ENCODE measurements at regions not wholly inside any gene's neighbourhood (a gene's known extent, or its start where the extent isn't known, plus 50 kb on each side); places are given as distances from the start of the nearest gene placed in this dataset.
"Not testable (repeated sequence)": the region's sequence is repeated elsewhere in the genome, so short reads cannot be mapped to it uniquely, and the experiment has no call there.

DNA sequence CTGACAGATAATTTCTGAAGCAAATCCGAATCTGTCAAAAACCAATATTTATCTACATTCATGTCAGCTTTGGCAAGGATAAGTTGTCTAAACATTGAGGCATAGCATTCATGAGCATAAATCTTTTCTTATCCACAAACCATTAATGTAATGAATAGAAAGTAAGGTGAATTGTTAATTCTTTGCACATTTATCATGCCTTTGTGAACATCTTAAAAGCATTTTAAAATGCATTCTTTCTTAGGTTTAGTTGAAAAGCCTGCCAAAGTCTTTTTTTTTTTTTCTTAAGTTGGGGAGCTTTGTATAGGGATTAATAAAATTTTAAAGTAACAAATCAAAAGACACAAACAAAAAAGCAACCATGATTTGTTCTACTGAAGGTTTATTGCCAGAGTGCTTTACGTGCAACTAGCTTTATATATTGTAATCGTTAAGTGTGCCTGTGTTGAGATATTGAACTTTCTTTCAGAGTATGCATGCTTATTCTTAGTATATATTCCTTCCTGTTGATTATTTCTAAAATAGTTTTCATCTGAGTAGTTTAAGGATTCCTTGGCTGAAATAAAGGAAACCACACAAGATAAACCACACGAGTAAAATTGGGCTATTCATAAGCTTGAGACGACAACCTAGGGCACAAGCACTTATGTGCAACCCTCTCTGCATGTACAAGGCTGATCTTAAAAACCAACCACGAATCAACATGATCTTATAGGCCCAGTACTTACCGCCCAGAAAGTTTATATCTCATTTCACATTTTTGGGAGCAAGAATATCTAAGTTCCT is 1110.9 kb upstream of the CNTN5 start:
- DNase-seq, result no peak

DNA sequence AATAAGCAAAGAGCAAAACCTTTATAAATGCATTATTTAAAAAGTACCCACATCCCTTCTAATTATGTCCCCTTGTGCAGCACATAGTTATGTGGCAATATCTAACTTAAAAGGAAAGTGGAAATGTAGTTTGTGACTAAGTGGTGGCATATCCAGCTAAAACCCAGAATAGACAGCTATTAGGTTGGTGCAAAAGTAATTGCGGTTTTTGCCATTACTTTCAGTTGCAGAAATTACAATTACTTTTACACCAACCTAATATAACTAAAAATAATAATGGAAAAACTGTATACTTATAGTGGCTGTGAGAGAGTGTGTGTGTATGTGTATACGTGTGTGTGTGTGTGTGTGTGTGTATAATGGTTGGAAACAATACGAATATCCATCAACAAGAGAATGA is 1108.1 kb upstream of the CNTN5 start:
- DNase-seq, result no peak

DNA sequence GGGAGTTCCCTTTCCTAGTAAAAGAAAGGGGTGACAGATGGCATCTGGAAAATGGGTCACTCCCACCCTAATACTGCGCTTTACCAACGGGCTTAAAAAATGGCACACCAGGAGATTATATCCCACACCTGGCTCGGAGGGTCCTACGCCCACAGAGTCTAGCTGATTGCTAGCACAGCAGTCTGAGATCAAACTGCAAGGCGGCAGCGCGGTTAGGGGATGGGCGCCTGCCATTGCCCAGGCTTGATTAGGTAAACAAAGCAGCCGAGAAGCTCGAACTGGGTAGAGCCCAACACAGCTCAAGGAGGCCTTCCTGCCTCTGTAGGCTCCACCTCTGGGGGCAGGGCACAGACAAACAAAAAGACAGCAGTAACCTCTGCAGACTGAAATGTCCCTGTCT is 1097.8 kb upstream of the CNTN5 start:
- DNase-seq, result not testable (repeated sequence)

DNA sequence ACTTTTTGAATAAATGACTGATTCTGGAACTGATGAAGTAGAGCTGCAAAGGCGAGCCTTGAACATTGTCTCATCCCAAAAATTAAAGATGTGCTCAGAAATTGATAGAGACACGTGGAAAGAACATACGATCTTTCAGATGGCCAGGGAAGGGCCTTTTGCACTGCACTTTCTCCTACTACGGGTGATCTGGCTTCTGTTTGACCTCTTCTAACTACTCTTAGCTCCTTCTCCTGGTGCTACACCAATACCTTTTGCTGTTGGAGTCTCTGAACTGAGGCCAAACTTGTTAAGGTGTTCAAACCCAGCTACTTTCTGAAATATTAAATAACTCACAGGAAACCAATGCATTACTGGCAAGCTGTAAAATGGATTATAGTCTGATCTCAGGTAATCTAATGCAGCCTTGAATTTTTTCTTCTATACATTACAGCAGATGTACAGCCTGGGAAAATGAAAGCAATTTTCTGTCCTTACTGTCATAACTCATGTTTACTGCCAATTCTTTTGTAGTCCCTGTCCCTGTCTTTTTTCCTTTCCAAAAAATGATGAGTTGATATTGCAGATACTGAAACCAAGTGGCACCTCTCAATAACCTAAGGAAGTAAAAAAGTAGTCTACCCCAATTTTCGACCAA is 1086.1 kb upstream of the CNTN5 start:
- DNase-seq, result no peak

DNA sequence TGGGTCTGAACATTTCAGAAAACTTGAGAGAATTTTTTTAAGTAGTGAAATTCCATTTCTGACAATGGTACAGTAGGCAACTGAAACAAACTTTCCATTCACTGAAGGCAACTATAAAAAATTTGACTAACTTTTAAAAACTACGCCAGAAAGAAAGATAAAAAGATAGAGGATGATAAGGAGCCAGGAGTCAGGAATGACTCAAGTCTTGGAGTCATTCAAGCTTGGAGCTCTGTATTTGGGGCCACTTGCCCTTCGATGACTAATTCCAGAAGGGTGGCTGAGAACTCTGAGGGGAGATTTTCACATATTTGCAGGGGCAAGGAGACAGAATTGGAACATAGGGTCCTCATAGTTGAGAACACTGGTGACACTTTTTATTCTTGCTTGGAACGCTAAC is 1083.2 kb upstream of the CNTN5 start:
- DNase-seq, result no peak

DNA sequence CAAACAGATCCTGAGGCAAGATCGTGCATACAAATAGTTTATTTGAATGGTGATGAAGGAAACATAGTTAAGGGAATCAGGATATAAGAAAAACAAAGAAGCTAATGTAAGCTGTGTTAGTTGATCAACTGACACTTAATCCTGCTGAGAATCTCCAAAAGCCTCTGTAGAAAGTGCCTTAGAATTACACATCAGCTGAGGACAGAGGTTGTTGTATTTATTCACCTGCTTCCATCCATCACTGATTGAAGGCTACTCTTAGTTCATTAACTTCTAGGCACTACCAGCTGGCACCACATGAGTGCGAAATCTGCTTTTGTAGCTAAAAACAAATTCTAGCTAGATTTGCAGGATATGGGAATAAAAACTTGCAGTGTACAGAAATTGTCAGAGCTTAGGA is 1082.0 kb upstream of the CNTN5 start:
- no peak for DNase-seq

DNA sequence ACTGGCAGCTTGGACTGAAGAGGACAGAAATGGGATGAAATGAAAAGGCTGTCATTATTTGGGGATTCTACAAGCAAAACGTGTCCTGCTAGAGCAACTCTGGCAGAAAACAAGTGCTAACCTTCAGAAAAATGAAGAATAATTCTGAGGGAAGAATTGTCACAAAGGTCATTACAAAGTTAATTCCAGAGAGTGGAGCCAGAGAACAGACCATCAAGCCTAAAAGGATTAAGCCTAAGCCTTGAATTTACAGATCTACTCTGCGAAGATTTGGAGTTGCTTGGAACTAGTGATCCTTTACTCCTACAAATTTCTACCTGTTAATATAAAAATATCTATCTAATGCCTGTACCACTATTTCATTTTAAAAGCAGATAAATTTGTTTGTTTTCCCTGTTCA is 1077.3 kb upstream of the CNTN5 start:
- no peak for DNase-seq

DNA sequence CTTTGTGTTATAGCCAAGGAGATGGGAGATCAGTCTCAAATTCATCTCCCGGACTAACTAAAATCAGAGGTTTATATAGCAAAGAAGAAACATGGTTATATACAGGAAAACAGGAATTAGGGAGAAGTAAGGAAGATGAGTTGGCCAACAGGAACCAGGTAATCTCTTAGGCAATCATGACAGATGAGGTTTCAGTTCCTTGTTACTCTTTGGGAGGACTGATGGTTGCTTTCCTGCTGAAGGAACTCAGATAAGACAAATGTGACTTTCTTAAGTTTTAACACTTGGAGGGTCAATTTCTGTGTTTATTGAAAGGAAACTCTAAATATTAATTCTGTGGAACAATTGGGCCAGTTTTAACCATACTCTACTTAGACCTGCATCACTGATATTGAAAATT is 1072.0 kb upstream of the CNTN5 start:
- DNase-seq, result no peak

DNA sequence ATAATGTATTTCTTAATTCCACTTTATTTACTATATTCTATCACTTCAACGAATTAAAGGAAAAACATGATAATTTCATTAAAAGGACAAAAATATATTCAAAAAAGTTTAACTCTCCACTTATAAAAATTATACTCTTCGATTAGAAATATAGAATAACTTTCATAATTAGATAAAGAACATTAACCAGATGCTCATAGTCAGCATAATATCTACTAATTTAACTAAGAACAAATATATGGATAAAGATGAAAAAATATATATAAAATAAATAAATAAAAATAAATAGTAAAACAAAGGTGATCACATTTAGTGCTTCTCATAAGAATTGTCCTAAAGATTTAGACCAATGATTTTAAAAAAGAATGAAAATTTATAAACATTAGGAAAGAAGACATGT is 1065.2 kb upstream of the CNTN5 start:
- no peak for DNase-seq

DNA sequence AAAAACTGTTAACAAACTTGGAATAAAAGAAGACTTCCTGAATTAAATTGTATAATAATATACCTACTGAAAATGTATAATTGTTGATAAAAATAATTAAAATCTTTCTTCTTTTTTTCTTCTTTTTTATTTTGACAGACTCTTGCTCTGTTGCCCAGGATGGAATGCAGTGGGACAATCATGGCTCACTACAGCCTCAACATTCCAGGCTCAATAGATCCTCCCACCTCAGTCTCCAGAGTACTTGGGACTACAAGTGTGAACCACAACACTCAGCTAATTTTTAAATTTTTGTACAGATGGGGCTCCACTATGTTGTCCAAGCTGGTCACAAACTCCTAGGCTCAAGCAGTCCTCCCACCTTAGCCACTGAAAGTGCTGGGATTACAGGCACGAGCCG is 1063.8 kb upstream of the CNTN5 start:
- DNase-seq, result no peak

DNA sequence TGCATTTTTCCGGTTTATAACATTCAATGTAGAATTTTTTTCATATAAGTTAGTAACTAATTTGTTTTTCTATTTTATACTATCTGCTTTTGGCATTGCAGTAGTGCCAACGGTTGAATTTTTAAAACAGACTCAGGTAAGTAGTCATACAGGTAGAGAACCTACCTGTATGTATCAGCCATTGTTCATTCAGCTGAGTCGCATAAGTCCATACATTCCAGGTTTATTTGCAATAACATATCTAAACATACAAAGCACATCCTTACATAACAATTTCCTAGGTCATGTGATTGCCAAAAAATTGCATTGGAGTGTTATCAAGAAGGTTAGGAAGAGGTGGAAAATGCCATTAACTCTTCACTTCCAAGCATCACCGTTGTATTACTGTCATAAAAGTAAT is 1059.3 kb upstream of the CNTN5 start:
- no peak for DNase-seq

DNA sequence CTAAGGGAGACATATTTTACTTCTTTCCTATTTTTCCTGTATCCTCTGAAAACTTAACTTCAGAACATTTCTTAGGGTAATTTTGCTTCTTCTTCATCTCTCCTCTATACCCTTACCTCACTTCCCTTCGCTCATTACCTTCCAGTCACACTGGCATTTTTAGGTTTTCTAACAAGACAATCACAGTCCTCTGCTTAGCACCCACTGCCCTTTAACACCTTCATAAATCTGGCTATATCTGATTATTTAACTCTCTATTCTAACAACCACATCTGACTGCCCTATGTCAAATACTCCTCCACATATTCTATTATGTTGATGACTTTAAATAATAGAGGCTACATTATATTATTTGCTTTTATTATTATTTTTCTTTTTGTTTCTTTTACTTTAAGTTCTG is 1058.0 kb upstream of the CNTN5 start:
- DNase-seq, result no peak

DNA sequence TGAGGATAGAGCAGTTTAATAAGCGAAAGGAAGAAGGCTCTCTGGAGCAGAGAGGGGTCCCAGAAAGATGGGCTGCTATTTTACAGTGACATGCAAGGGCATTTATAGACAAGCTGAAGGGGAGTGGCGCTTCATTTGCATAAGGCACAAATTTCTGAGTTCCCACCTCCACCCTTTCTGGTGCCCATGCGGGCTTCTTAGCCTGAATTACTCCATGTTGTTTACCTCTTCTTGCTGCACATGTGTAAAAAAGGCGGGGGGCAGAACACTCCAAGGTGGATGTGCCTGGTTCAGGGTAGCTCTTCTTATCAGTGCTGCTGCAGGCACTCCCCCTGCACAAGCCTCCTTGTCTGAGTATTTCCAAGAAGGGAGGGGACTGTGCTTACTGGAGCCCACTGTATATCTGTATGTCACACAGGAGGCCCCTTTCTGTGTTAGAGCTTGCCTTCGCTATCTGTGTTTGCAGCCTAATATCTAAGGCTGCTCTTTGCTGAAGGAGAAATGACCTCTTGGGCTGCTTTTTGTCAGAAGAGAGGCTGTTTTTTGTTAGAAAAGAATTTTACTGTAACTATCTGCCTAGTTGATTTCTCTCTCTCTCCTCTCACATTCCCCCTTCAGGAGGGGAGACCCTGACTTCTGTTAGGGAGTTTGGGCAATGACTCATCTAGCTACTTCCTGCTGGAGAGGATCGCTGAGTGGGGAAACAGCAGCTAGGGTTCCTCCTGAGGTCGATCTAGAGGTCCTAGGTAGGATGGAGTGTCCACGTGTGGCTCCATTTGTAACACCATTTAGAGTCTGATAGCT is 1057.0 kb upstream of the CNTN5 start:
- DNase-seq, result peak; percentile 98

DNA sequence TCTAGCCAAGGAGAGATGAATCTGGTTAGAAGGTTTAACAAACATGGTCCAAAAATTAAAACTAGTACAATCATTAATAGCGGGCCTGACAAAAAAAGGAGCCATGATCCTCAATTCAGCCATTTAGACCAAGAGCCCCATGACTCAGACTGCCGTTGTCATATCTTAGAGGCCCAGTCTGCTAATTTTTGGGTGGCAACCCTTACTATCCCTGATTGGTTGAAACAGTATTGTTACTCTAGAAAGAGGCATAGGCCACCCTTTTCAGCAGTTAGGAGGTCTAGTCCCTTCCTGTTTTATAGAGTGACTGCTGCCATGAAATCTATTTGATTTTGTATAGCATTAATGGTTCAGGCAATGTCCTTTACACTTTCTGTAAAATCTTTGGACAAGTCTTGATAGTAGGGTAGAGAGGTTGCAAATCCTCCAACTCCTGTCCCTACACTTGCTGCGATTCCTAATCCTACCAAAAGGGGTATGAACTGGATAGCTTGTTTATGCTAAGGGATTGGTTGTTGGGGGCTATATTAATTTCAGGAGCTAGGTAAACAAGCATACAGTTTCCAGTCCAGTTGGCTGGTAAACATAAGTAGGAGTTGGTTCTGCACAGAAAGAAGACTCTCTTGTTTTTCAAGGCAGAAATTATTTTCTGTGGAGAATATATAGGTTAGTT is 1056.3 kb upstream of the CNTN5 start:
- peak; percentile 93 for DNase-seq

DNA sequence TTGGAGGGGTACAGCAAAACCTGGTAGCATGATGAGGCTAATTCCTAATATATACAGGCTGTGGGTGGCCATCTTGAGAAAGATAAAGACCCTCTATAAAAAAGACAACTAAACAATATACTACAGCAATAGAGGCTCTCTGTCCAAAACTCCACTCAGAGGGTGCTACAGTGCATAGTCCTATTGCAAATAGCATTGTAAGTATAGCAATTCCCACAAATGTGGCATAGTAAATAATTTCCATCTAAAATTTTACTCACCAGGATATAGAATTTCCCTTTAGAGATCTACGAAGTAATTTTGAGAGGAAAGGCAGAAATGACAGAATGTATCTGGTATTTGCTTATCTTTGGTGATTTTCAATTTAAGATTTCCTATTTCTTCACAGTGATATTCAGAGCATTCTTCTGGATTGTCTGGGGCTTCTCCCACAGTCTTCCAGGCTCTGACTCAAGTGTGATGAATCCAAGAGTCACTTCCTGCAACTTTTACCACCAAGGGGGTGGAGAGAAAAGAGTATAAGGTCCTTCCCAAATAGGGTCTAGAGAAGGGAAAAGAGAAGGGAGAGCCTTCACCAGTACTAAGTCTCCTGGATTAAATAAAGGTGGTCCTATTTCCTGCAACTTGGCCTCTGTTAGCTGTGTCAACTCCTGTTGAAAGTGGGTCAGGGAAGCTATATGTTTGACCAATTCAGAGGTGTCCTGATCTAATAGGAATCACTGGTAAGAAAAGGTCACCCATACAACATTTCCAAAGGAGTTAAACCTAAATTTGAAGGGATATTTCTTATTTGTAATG is 1054.7 kb upstream of the CNTN5 start:
- no peak for DNase-seq

DNA sequence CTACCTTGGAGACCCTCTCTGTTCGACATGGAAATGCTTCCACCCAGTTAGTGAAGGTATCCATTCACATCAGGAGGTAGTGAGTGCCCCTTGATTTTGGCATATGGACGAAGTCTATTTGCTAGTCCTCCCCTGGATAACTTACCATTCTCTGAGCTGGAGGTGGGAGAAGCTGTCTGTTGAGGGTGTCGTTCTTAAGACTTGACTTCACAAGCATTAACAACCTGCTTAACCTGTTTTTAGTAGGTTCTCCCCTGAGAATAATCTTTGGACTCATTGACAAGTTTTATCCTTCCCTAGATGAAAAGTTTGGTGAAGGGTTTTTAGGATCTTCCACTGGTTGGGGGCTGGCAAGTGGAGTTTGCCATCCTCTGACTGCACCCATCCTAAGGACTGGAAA is 1053.8 kb upstream of the CNTN5 start:
- no peak for DNase-seq

DNA sequence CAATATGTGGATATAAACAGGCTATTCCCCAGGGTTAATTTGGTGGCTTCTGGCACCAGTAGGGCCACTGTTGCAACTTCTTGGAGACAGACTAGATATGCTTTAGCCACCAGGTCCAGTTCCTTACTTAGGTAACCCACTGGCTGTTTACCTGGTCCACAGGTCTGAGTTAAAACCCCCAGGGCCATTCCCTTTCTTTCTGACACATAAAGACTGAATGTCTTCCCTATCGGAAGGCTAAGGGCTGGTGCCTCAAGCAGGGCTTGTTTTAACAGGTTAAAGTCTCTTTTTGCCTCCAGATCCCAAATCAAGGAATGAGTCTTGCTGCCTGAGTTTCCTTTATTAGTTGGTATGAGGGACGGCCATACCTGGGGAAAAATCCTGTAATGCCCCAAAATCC is 1052.7 kb upstream of the CNTN5 start:
- DNase-seq, result no peak

DNA sequence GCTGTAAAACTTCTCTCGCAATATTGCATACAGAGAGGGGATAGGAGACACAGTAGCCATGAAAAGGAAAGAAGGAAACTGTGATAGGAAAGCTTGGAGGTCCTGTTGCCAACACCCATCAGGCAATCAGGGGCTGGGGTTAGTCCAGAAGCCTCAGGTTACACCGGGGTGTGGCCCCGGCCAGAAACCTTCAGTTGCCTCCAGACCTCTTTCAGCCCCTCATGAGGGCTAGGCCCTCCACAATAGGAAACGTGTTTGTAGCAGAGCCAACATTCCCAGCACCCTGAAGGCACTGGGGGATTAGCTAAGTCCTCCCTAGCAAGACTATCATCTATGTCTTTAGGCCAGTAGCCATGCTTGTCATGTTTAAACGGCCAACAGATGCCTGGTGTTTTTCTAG is 1048.0 kb upstream of the CNTN5 start:
- no peak for DNase-seq

DNA sequence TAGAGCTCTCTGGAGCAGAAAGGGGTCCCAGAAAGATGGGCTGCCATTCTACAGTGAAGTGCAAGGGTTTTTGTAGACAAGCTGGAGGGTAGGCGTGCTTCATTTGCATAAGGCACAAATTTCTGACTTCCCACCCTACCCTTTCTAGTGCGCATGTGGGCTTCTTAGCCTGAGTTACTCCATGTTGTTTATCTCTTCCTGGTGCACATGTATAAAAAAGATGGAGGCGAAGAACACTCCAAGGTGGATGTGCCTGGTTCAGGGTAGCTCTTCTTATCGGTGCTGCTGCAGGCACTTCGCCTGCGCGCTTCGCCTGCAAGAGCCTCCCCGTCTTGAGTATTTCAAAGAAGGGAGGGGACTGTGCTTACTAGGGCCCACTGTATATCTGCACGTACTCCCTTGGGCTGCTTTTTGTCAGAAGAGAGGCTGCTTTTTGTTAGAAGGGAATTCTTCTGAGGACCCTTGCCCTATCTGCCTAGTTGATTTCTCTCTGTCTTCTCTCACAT is 1047.3 kb upstream of the CNTN5 start:
- no peak for DNase-seq

DNA sequence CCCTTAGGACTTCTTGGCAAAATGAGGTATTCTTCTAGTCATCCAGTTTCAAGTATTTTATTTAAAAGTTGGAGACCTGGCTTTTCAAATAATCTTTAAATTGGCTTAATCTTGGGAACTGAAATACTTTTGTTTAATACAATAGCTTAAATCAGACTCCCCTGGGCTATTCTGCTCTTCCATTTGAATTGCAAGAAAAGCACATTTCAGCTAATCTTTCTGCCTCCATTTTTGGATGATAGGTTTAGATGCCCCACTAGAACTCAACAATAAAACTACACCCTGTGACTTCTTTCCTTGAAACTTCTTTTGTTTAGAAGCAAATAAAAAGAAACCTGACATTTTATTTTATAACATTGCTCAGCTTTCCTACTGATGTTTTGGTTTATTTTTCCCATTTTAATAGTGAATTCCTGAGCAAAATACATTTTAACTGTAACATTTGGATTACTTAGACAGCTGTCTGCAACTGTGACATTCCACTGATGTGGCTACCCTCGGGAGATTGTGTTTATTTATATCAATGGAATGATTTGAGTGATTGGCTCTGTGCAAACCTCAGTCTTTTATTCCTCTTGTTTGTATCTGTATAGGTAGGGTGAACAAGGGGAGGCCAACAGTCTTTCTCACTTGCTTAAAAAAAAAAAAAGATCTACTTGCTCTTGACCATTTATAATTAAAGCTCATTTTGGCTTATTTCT is 1045.8 kb upstream of the CNTN5 start:
- DNase-seq, result no peak

DNA sequence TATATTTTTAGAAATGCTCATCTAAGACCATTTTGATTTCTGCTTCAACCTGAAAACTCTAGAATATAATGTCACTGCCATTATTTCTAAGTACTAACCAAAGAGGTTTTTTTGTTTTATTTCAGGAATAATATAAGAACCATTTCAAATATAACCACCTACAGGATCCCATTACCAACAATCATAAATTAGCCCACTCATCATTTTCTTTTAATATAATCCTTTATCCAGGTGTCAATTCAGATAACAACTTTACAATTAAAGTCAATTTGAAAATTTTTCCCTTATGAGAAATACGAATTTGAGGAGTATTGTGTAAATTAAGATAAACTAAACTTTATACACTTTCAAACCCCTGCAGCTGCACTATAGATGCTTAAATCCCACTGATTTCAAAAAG is 1043.0 kb upstream of the CNTN5 start:
- no peak for DNase-seq

DNA sequence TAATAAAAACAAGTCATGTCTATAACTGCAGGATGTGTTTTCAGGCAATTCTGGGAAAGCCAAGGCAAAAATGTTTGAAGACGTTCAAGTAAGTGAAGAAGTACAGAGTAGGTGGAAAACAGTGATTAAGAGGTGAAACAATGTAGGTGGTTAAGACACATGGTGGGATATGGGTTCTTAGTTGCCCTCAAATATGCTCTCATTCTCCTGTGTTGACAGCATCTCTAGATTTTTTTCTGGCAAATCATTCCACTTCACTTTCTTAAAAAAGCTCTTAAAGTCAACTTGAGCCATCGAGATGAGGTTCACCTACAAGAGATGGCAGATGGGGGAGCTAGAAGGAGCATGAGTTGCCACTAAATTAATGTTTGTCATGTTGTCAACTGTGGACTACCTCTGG is 1041.0 kb upstream of the CNTN5 start:
- no peak for DNase-seq
